SK-N-SH (cell line): ENCODE measurements at regions not wholly inside any gene's neighbourhood (a gene's known extent, or its start where the extent isn't known, plus 50 kb on each side); places are given as distances from the start of the nearest gene placed in this dataset.

Experiments used
- CTCF ChIA-PET: fragments of 300-600, 350-600 bp; formaldehyde crosslinking; extraction: SDS; loops from one replicate; lab custom pipeline; 2021; lab: Yijun Ruan, JAX
- POLR2A ChIA-PET: fragments of 350-600 bp; sonication (Branson Sonifier 250); formaldehyde crosslinking; extraction: SDS; loops from one replicate; lab custom pipeline; 2020; ENCODE audit warnings: antibody characterized with exemption, inconsistent platforms; lab: Yijun Ruan, JAX
- DNase-seq: peaks from one replicate; pipeline ENCODE4 v3.0.0; 2012
- H2AFZ ChIP-seq: fragments of 200-600 bp; sonication (generic); 2 replicates; pipeline ENCODE4 v1.8.1; 2016; ENCODE audit warnings: antibody characterized with exemption, mild to moderate bottlenecking, low read depth
- H3F3A ChIP-seq: fragments of 200-600 bp; sonication (generic); replicated peaks from 2 replicates; pipeline ENCODE3; 2016; ENCODE audit warnings: antibody characterized with exemption, mild to moderate bottlenecking; ENCODE audit not compliant: insufficient read depth
- H3K27ac ChIP-seq, 2 experiments: fragments of 200-500 bp in 1 of 2; fragments of 200-600 bp in 1 of 2; sonication (Bioruptor generic) in 1 of 2; sonication (generic), shearing (Covaris generic) in 1 of 2; 2 replicates each; pipeline versions ENCODE4 v1.5.1 to v1.6.1; 2014 to 2016; ENCODE audit warnings: low read depth in 2 of 2, inconsistent platforms in 1 of 2, low read length in 1 of 2, mild to moderate bottlenecking in 1 of 2, mixed read lengths in 1 of 2
- H3K27me3 ChIP-seq: fragments of 200-600 bp; sonication (generic), shearing (Covaris generic); 2 replicates; pipeline ENCODE4 v1.6.1; 2016; ENCODE audit warnings: mixed run types; ENCODE audit not compliant: insufficient read depth
- H3K36me3 ChIP-seq, 2 experiments: fragments of 200-500 bp in 1 of 2; fragments of 200-600 bp in 1 of 2; sonication (Bioruptor generic) in 1 of 2; sonication (generic) in 1 of 2; replicated peaks in 1 of 2; 2 replicates each; pipeline versions ENCODE3 to v1.5.1; 2014 to 2016; ENCODE audit warnings: low read length in 1 of 2, mild to moderate bottlenecking in 1 of 2; ENCODE audit not compliant: insufficient read depth in 2 of 2, control insufficient read depth in 1 of 2
- H3K4me1 ChIP-seq, 2 experiments: fragments of 200-500 bp in 1 of 2; fragments of 200-600 bp in 1 of 2; sonication (Bioruptor generic) in 1 of 2; sonication (generic), shearing (Covaris generic) in 1 of 2; 2 replicates each; pipeline versions ENCODE4 v1.5.1 to v1.6.1; 2014 to 2016; ENCODE audit warnings: low read depth in 1 of 2, low read length in 1 of 2, mixed run types in 1 of 2; ENCODE audit not compliant: insufficient read depth in 2 of 2, control insufficient read depth in 1 of 2
- H3K4me2 ChIP-seq: fragments of 200-600 bp; sonication (generic), shearing (Covaris generic); 2 replicates; pipeline ENCODE4 v1.6.1; 2017; ENCODE audit warnings: mixed run types
- H3K4me3 ChIP-seq, 2 experiments: fragments of 200-500 bp in 1 of 2; fragments of 200-600 bp in 1 of 2; sonication (Bioruptor generic) in 1 of 2; sonication (generic), shearing (Covaris generic) in 1 of 2; 2 replicates each; pipeline versions ENCODE4 v1.5.1 to v1.8.1; 2014 to 2016; ENCODE audit warnings: low read depth in 2 of 2, inconsistent platforms in 1 of 2, low read length in 1 of 2, mild to moderate bottlenecking in 1 of 2, mixed read lengths in 1 of 2, moderate library complexity in 1 of 2
- H3K79me2 ChIP-seq: fragments of 200-600 bp; sonication (generic); 2 replicates; pipeline ENCODE4 v1.8.1; 2017; ENCODE audit warnings: mild to moderate bottlenecking; ENCODE audit not compliant: insufficient read depth
- H3K9ac ChIP-seq: fragments of 200-600 bp; sonication (generic); 2 replicates; pipeline ENCODE4 v1.6.1; 2017; ENCODE audit warnings: mixed run types
- H3K9me2 ChIP-seq: fragments of 200-600 bp; sonication (generic); 2 replicates; pipeline ENCODE4 v1.6.1; 2017; ENCODE audit warnings: mixed run types
- H3K9me3 ChIP-seq: fragments of 200-600 bp; sonication (generic); 2 replicates; pipeline ENCODE4 v1.6.1; 2017; ENCODE audit warnings: mixed run types, mild to moderate bottlenecking, moderate library complexity
- H4K20me1 ChIP-seq: fragments of 200-600 bp; sonication (generic); 2 replicates; pipeline ENCODE4 v1.6.1; 2017; ENCODE audit warnings: mild to moderate bottlenecking, mixed run types; ENCODE audit not compliant: insufficient read depth
- CHD2 ChIP-seq: fragments of 150-350 bp; IDR thresholded peaks from 2 replicates; pipeline ENCODE4 v1.6.1; 2018; ENCODE audit warnings: low read length; ENCODE audit not compliant: partially characterized antibody
- FOXJ3 ChIP-seq: sonication (generic); formaldehyde crosslinking; IDR thresholded peaks from 2 replicates; pipeline ENCODE4 v1.5.1; 2020; ENCODE audit warnings: mild to moderate bottlenecking, missing genetic modification reagents
- FOXM1 ChIP-seq: IDR thresholded peaks from 2 replicates; pipeline ENCODE4 v1.4.0; 2012; ENCODE audit warnings: low read depth, mild to moderate bottlenecking
- IRF3 ChIP-seq: fragments of 150-350 bp; IDR thresholded peaks from 2 replicates; pipeline ENCODE4 v1.6.1; 2016; ENCODE audit warnings: mild to moderate bottlenecking, low read depth, low read length
- JUND ChIP-seq: IDR thresholded peaks from 2 replicates; pipeline ENCODE4 v1.4.0; 2012
- MAX ChIP-seq: IDR thresholded peaks from 2 replicates; pipeline ENCODE4 v1.4.0; 2012; ENCODE audit warnings: low read depth
- MEF2A ChIP-seq: IDR thresholded peaks from 2 replicates; pipeline ENCODE4 v1.4.0; 2012; ENCODE audit warnings: low read depth, borderline replicate concordance
- NFIC ChIP-seq: IDR thresholded peaks from 2 replicates; pipeline ENCODE4 v1.4.0; 2012; ENCODE audit warnings: borderline replicate concordance
- POLR2AphosphoS5 ChIP-seq: IDR thresholded peaks from 2 replicates; pipeline ENCODE4 v1.6.1; 2012; ENCODE audit warnings: low read depth, low read length
- RCOR1 ChIP-seq: fragments of 150-350 bp; IDR thresholded peaks from 2 replicates; pipeline ENCODE4 v1.6.1; 2017; ENCODE audit warnings: antibody characterized with exemption, low read length
- REST ChIP-seq: IDR thresholded peaks from 2 replicates; pipeline ENCODE4 v1.6.1; 2012; ENCODE audit warnings: mild to moderate bottlenecking, low read depth, low read length, moderate library complexity
- RXRA ChIP-seq: IDR thresholded peaks from 2 replicates; pipeline ENCODE4 v1.4.0; 2012; ENCODE audit warnings: low read depth, mild to moderate bottlenecking, borderline replicate concordance
- TEAD4 ChIP-seq: IDR thresholded peaks from 2 replicates; pipeline ENCODE4 v1.4.0; 2012; ENCODE audit warnings: mild to moderate bottlenecking, borderline replicate concordance; ENCODE audit not compliant: insufficient read depth
- ZBTB33 ChIP-seq: IDR thresholded peaks from 2 replicates; pipeline ENCODE4 v1.4.0; 2012; ENCODE audit warnings: low read depth, borderline replicate concordance
- WGBS: methylation state at CpG from one replicate; pipeline ENCODE4 v1.1.6; 2017; ENCODE audit warnings: low lambda C conversion rate; 5-methylcytosine and 5-hydroxymethylcytosine counted together

GRCh38 chr4:43932448-43932847 lies 516.2 kb downstream of the KCTD8 start:
- H3K27me3 ChIP-seq, result no peaks in the 10 kb centered on the region
- H3F3A ChIP-seq, result no peaks in the 10 kb centered on the region
- no peak overlapping the region for H3K4me3 ChIP-seq
- no peak overlapping the region for H3K27ac ChIP-seq
- TF ChIP-seq NFIC (no peak), IRF3 (no peak), ZBTB33 (no peak), CHD2 (no peak), MAX (no peak), RXRA (no peak), TEAD4 (no peak), POLR2AphosphoS5 (no peak), RCOR1 (no peak), MEF2A (no peak), FOXJ3 (CRISPR knock-in tag) (no peak), JUND (no peak), REST (no peak), FOXM1 (no peak)
- no peaks in the 10 kb centered on the region for H3K79me2 ChIP-seq
- no peak for DNase-seq
- WGBS, result 5% methylated on average over 2 of the region's 2 CpGs
- POLR2A ChIA-PET, result no interaction called here
- CTCF ChIA-PET, result interaction anchor here (1.1 kb wide), 1 partner anchor 85 kb away, joined by 3 read pairs; no protein-coding TSS in a partner anchor
- H3K36me3 ChIP-seq, result no peaks in the 10 kb centered on the region
- H3K4me1 ChIP-seq, result no peaks in the 10 kb centered on the region
- H2AFZ ChIP-seq, result no peak overlapping the region
- H3K4me2 ChIP-seq, result no peak overlapping the region
- no peaks in the 10 kb centered on the region for H4K20me1 ChIP-seq
- H3K9ac ChIP-seq, result no peak overlapping the region
- no peaks in the 10 kb centered on the region for H3K9me2 ChIP-seq
- no peaks in the 10 kb centered on the region; the same call in 1 of the 2 replicates for H3K9me3 ChIP-seq
